ENCODE measurements at regions not wholly inside any gene's neighbourhood (a gene's known extent, or its start where the extent isn't known, plus 50 kb on each side); places are given as distances from the start of the nearest gene placed in this dataset.
A peak's percentile ranks its signal among the peaks of the same experiment; 100 is the strongest.

GRCh38 chr6:6780231-6780630 is 191.7 kb downstream of the LY86 start:
- no peak overlapping the region for H3K27ac Mint-ChIP-seq

GRCh38 chr6:6781172-6781872 is 192.8 kb downstream of the LY86 start:
- H3K27ac Mint-ChIP-seq = no peak overlapping the region
- H3K4me3 Mint-ChIP-seq = no peak overlapping the region
- peak; percentile 8 for DNase-seq

More at GRCh38 chr6:6780231-6780630, 191.7 kb downstream of the LY86 start:
- Mint-ChIP-seq H3K4me1 (ENCODE audit: low read depth) (no peaks in the 10 kb centered on the region), H3K9me3 (no peaks in the 10 kb centered on the region; the same call in 1 of the 2 replicates), H3K27me3 (ENCODE audit: insufficient read depth) (peaks cover 4% of the 10 kb centered on the region; the same call in 1 of the 2 replicates), H3K36me3 (ENCODE audit: low read depth) (peaks cover 5% of the 10 kb centered on the region; the same call in 1 of the 2 replicates), H3K4me3 (no peak overlapping the region)
- DNase-seq = no peak
- TF ChIP-seq CTCF (IDR thresholded peaks at IDR 0.05) = no peak

GRCh38 chr6:6781873-6782227 is 193.3 kb downstream of the LY86 start:
- DNase-seq = no peak
- Mint-ChIP-seq H3K4me1 (ENCODE audit: low read depth) (no peaks in the 10 kb centered on the region), H3K27ac (no peak overlapping the region), H3K4me3 (no peak overlapping the region; the same call in 1 of the 2 replicates), H3K27me3 (ENCODE audit: insufficient read depth) (peaks cover 2% of the 10 kb centered on the region; the same call in 1 of the 2 replicates), H3K36me3 (ENCODE audit: low read depth) (peaks cover under 1% of the 10 kb centered on the region; the same call in 1 of the 2 replicates), H3K9me3 (no peaks in the 10 kb centered on the region; the same call in 1 of the 2 replicates)
- TF ChIP-seq CTCF (IDR thresholded peaks at IDR 0.05) = no peak

More at GRCh38 chr6:6781172-6781872, 192.8 kb downstream of the LY86 start:
- peaks cover 4% of the 10 kb centered on the region; the same call in 1 of the 2 replicates for H3K27me3 Mint-ChIP-seq (ENCODE audit: insufficient read depth)
- H3K4me1 Mint-ChIP-seq (ENCODE audit: low read depth) = no peaks in the 10 kb centered on the region
- TF ChIP-seq CTCF (IDR thresholded peaks at IDR 0.05) = no peak
- H3K36me3 Mint-ChIP-seq (ENCODE audit: low read depth) = peaks cover 5% of the 10 kb centered on the region; the same call in 1 of the 2 replicates
- H3K9me3 Mint-ChIP-seq = no peaks in the 10 kb centered on the region; the same call in 1 of the 2 replicates

GRCh38 chr6:6783721-6784120 is 195.2 kb downstream of the LY86 start:
- Mint-ChIP-seq H3K4me3 (no peak overlapping the region), H3K4me1 (ENCODE audit: low read depth) (no peaks in the 10 kb centered on the region), H3K9me3 (no peaks in the 10 kb centered on the region; the same call in 1 of the 2 replicates), H3K27me3 (ENCODE audit: insufficient read depth) (peaks cover 2% of the 10 kb centered on the region; the same call in 1 of the 2 replicates), H3K27ac (no peak overlapping the region), H3K36me3 (ENCODE audit: low read depth) (no peaks in the 10 kb centered on the region)
- no peak for DNase-seq
- TF ChIP-seq CTCF (IDR thresholded peaks at IDR 0.05) = no peak

- Mint-ChIP-seq H3K27me3 (ENCODE audit: insufficient read depth) (peaks cover 4% of the 10 kb centered on the region; the same call in 1 of the 2 replicates), H3K4me3 (no peak overlapping the region), H3K27ac (no peak overlapping the region), H3K9me3 (no peaks in the 10 kb centered on the region; the same call in 1 of the 2 replicates), H3K4me1 (ENCODE audit: low read depth) (no peaks in the 10 kb centered on the region), H3K36me3 (ENCODE audit: low read depth) (no peaks in the 10 kb centered on the region)
- no peak for TF ChIP-seq CTCF (IDR thresholded peaks at IDR 0.05)
- no peak for DNase-seq
These were observed 196.1 kb downstream of the LY86 start for GRCh38 chr6:6784514-6785162.

All from HFFc6 (cell line).